Stimulated activated naive CD4-positive, alpha-beta T cell (primary cell): ENCODE measurements at regions not wholly inside any gene's neighbourhood (a gene's known extent, or its start where the extent isn't known, plus 50 kb on each side); places are given as distances from the start of the nearest gene placed in this dataset.
"Not testable (repeated sequence)": the region's sequence is repeated elsewhere in the genome, so short reads cannot be mapped to it uniquely, and the experiment has no call there.

Experiments
- DNase-seq, 6 experiments: peaks; one replicate each; lab custom pipeline; 2025; lab: John Stamatoyannopoulos, UW

GRCh38 chr6:15956205-15957106, 172.4 kb upstream of the MYLIP start:
- DNase-seq: no peak

GRCh38 chr6:15955484-15955883, 173.4 kb upstream of the MYLIP start:
- no peak for DNase-seq

GRCh38 chr6:15953152-15953880, 175.6 kb upstream of the MYLIP start:
- no peak for DNase-seq

- DNase-seq: no peak
Measured at GRCh38 chr6:15952231-15953151, 176.4 kb upstream of the MYLIP start.

- no peak for DNase-seq
Measured at GRCh38 chr6:15950962-15951569, 177.8 kb upstream of the MYLIP start.

- no peak for DNase-seq
Measured at GRCh38 chr6:15949982-15950381, 178.9 kb upstream of the MYLIP start.

- no peak for DNase-seq
Measured at GRCh38 chr6:15948930-15949900, 179.7 kb upstream of the MYLIP start.

GRCh38 chr6:15947923-15948322, 181.0 kb upstream of the MYLIP start:
- no peak for DNase-seq

GRCh38 chr6:15947436-15947835, 181.4 kb upstream of the MYLIP start:
- no peak for DNase-seq

GRCh38 chr6:15946701-15947385, 182.0 kb upstream of the MYLIP start:
- no peak for DNase-seq

- no peak for DNase-seq
Measured at GRCh38 chr6:15945593-15946159, 183.2 kb upstream of the MYLIP start.

- DNase-seq: no peak
Measured at GRCh38 chr6:15943423-15943822, 185.5 kb upstream of the MYLIP start.

GRCh38 chr6:15941168-15941567, 187.7 kb upstream of the MYLIP start:
- no peak for DNase-seq

GRCh38 chr6:15938107-15938506, 190.8 kb upstream of the MYLIP start:
- no peak for DNase-seq

- no peak for DNase-seq
Measured at GRCh38 chr6:15937602-15938001, 191.3 kb upstream of the MYLIP start.

- DNase-seq: no peak
Measured at GRCh38 chr6:15936503-15936902, 192.4 kb upstream of the MYLIP start.

GRCh38 chr6:15935661-15936060, 193.2 kb upstream of the MYLIP start:
- no peak for DNase-seq

GRCh38 chr6:15931697-15932096, 197.2 kb upstream of the MYLIP start:
- DNase-seq: not testable (repeated sequence)

GRCh38 chr6:15930207-15930606, 198.7 kb upstream of the MYLIP start:
- no peak for DNase-seq

- no peak for DNase-seq
Measured at GRCh38 chr6:15929685-15930084, 199.2 kb upstream of the MYLIP start.
